ENCODE measurements at regions not wholly inside any gene's neighbourhood (a gene's known extent, or its start where the extent isn't known, plus 50 kb on each side); places are given as distances from the start of the nearest gene placed in this dataset.

DNA sequence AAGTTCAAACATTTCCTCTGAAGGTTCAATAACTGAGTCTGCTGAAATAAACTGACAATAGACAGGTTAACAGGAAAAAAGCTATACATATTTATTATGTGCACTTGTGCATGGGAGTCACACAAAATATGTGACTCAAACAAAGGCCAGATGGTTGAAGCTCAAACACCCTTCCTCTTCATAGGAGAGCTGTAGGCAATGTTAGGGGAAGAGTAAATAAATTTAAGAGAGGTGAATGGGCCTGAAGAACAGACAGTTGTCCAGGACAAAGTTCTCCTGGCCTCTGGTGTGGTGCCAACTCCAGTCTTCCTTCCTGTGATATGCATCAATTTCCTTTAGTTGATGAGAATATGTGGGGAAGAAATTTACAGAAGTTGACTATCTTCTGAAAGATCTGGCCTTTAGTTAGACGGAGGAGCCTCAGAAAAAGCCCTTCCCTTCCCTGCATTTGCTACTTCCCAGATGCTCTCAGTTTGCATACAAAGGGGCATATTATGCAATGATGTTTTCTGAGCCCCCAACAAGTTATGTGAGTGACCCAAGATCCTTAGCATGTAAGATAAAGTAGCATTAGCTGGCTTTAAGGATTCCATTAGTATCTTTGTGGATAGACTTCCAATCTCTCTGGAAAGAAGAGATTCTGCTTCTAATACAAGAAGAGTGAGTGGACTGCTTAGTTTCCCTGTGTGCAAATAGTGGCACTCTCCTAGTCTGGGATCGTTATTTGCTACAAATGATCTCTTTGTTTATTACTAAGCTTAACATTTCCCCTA lies 96.4 kb upstream of the IGSF10 start:
- intact Hi-C loops (cut with DNase I): no loop called here
- Histone ChIP-seq H3K4me1 (peaks cover 0 to 44% (median 29%) of the 10 kb centered on the region in 4 donors), H3K36me3 (no peaks in the 10 kb centered on the region), H3K27ac (replicated peaks in 1 of 4) (no peak overlapping the region), H3K27me3 (no peaks in the 10 kb centered on the region), H3K4me3 (no peak overlapping the region), H3K9me3 (no peaks in the 10 kb centered on the region)
- DNase-seq (ENCODE audit: extremely low spot score): no peak
- TF ChIP-seq CTCF (IDR thresholded peaks at IDR 0.05) (no peak), POLR2A (IDR thresholded peaks at IDR 0.05; ENCODE audit: low read depth) (no peak), EP300 (IDR thresholded peaks at IDR 0.05) (no peak), POLR2AphosphoS5 (IDR thresholded peaks at IDR 0.05) (no peak)
- 75% methylated on average over 2 of the region's 2 CpGs for WGBS

DNA sequence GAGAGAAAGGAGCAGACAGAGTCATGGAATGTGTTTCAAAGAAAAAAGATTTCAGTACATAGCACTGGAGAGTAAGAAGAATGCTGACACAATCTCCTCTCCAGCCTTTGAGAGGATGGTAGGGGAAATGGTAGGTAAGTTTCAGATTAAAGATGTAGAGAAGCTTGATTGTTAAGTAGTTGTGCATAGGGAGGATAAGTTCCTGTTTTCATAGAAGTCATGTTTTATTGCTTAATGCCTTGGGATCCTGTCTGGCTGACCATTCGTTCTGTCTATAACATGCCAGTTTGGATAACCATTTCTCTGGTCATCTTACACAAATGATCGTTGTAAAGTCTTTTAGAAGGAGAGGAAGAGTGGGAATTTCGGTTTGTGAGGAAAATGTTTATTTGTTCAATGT lies 95.7 kb upstream of the IGSF10 start:
- Histone ChIP-seq H3K36me3 (no peaks in the 10 kb centered on the region), H3K4me3 (no peak overlapping the region), H3K4me1 (peaks cover 0 to 39% (median 29%) of the 10 kb centered on the region in 4 donors), H3K27me3 (no peaks in the 10 kb centered on the region), H3K27ac (replicated peaks in 1 of 4) (no peak overlapping the region), H3K9me3 (no peaks in the 10 kb centered on the region)
- DNase-seq (ENCODE audit: extremely low spot score): no peak
- no peak for TF ChIP-seq POLR2AphosphoS5 (IDR thresholded peaks at IDR 0.05)
- TF ChIP-seq CTCF (IDR thresholded peaks at IDR 0.05): no peak
- no peak for TF ChIP-seq EP300 (IDR thresholded peaks at IDR 0.05)
- TF ChIP-seq POLR2A (IDR thresholded peaks at IDR 0.05; ENCODE audit: low read depth): no peak
- intact Hi-C loops (cut with DNase I): no loop called here
- 57% methylated on average over 3 of the region's 3 CpGs for WGBS

DNA sequence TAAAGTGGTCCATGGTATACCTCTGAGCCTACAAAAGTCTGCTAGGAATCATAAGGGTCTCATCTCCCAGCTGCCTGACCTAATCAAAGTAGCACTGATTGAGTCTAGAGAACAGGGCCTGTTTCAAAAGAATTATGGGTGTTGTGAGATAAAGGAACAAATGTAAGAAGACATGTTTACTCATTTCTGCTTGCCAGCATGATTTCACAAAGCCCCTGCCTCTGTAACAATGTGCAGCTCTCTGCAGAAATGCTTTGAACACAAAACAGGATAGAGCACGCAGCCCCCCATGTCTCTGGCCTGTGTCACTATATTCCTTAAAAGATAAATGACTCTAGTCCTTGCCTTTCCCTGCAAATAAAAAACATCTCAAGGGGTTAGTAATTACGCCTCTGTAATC lies 94.7 kb upstream of the IGSF10 start:
- DNase-seq (ENCODE audit: extremely low spot score): no peak
- no peak for TF ChIP-seq EP300 (IDR thresholded peaks at IDR 0.05)
- no peak for TF ChIP-seq POLR2A (IDR thresholded peaks at IDR 0.05; ENCODE audit: low read depth)
- TF ChIP-seq POLR2AphosphoS5 (IDR thresholded peaks at IDR 0.05): no peak
- TF ChIP-seq CTCF (IDR thresholded peaks at IDR 0.05): no peak
- H3K27ac ChIP-seq (replicated peaks in 1 of 4): no peak overlapping the region
- H3K4me3 ChIP-seq: no peak overlapping the region
- H3K4me1 ChIP-seq: peaks cover 0 to 37% (median 25%) of the 10 kb centered on the region in 4 donors
- H3K36me3 ChIP-seq: no peaks in the 10 kb centered on the region
- intact Hi-C loops (cut with DNase I): no loop called here
- H3K9me3 ChIP-seq: no peaks in the 10 kb centered on the region
- H3K27me3 ChIP-seq: no peaks in the 10 kb centered on the region
- WGBS: 90% methylated on average over 2 of the region's 2 CpGs

- Histone ChIP-seq H3K4me3 (no peak overlapping the region), H3K9me3 (no peaks in the 10 kb centered on the region), H3K27ac (replicated peaks in 1 of 4) (no peak overlapping the region), H3K36me3 (no peaks in the 10 kb centered on the region), H3K27me3 (no peaks in the 10 kb centered on the region), H3K4me1 (peaks cover 0 to 25% (median 22%) of the 10 kb centered on the region in 4 donors)
- 77% methylated on average over 3 of the region's 3 CpGs for WGBS
- no peak for DNase-seq (ENCODE audit: extremely low spot score)
- intact Hi-C loops (cut with DNase I): no loop called here
- TF ChIP-seq EP300 (IDR thresholded peaks at IDR 0.05): no peak
- TF ChIP-seq POLR2AphosphoS5 (IDR thresholded peaks at IDR 0.05): no peak
- no peak for TF ChIP-seq POLR2A (IDR thresholded peaks at IDR 0.05; ENCODE audit: low read depth)
- TF ChIP-seq CTCF (IDR thresholded peaks at IDR 0.05): no peak
Measured at GRCh38 chr3:151553888-151554287, 93.0 kb upstream of the IGSF10 start.

DNA sequence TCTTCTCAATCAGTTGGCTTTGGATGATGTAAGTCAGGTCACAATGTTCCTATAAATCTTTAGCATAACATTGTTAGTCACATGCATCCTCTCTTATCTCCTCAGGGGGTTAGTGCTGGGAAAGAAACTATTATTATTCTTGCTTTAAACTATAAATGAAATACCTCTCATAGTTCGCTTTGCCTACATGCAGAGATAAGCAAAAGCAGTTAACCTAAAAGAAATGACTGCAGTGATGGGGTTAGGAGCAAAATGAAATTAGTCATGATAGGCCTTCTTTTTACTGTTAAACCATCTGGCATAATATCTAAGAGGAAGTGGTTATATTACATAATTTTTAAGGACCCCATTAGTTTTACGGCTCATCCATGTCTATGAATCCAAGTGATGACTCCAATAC lies 91.7 kb upstream of the IGSF10 start:
- H3K27ac ChIP-seq (replicated peaks in 1 of 4): no peak overlapping the region
- no peaks in the 10 kb centered on the region for H3K36me3 ChIP-seq
- DNase-seq (ENCODE audit: extremely low spot score): no peak
- H3K9me3 ChIP-seq: no peaks in the 10 kb centered on the region
- no peak overlapping the region for H3K4me3 ChIP-seq
- intact Hi-C loops (cut with DNase I): no loop called here
- no peaks in the 10 kb centered on the region for H3K27me3 ChIP-seq
- 87% methylated on average over 2 of the region's 2 CpGs for WGBS
- H3K4me1 ChIP-seq: peaks cover 0 to 29% (median 15%) of the 10 kb centered on the region in 4 donors
- TF ChIP-seq POLR2AphosphoS5 (IDR thresholded peaks at IDR 0.05): no peak
- no peak for TF ChIP-seq EP300 (IDR thresholded peaks at IDR 0.05)
- no peak for TF ChIP-seq POLR2A (IDR thresholded peaks at IDR 0.05; ENCODE audit: low read depth)
- TF ChIP-seq CTCF (IDR thresholded peaks at IDR 0.05): no peak
